Hepatocyte (in vitro differentiated cells): ENCODE measurements at regions not wholly inside any gene's neighbourhood (a gene's known extent, or its start where the extent isn't known, plus 50 kb on each side); places are given as distances from the start of the nearest gene placed in this dataset.

Experiments
- EZH2 ChIP-seq: fragments of 200-600 bp; sonication (generic); IDR thresholded peaks from 2 replicates; pipeline ENCODE4 v1.6.1; 2016; ENCODE audit warnings: antibody characterized with exemption, mild to moderate bottlenecking, borderline replicate concordance
- EZH2phosphoT487 ChIP-seq: fragments of 200-600 bp; sonication (generic); IDR thresholded peaks from one replicate; pipeline ENCODE4 v1.6.1; 2018; ENCODE audit warnings: antibody characterized with exemption, mild to moderate bottlenecking, low read depth, moderate library complexity; ENCODE audit not compliant: unreplicated experiment, severe bottlenecking
- TF ChIP-seq, protein P1 (sequence below): fragments of 200-600 bp; sonication (generic); IDR thresholded peaks from 2 replicates; pipeline ENCODE4 v1.5.1; 2016; ENCODE audit warnings: antibody characterized with exemption, mild to moderate bottlenecking; ENCODE audit not compliant: poor library complexity

DNA sequence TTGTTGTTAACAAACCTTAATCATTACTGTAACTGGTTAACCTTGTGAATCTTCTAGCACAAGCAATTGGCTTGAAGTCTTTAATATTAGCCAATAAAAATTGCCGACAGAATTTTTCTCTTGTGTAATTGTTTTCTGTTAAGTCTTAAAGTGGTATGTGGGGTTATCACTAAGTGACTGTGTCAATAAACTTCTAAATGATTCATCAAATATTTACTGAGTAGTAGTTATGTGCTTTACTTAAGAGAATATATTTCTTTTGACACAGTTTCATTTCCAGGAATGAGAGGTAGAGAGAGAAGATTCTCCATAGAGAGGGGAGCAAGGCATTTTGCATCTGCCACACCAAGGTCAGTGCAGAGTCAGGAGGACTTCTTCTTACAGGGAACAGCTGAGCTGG, 2361.6 kb upstream of the AGA start:
- TF ChIP-seq, protein P1, sequence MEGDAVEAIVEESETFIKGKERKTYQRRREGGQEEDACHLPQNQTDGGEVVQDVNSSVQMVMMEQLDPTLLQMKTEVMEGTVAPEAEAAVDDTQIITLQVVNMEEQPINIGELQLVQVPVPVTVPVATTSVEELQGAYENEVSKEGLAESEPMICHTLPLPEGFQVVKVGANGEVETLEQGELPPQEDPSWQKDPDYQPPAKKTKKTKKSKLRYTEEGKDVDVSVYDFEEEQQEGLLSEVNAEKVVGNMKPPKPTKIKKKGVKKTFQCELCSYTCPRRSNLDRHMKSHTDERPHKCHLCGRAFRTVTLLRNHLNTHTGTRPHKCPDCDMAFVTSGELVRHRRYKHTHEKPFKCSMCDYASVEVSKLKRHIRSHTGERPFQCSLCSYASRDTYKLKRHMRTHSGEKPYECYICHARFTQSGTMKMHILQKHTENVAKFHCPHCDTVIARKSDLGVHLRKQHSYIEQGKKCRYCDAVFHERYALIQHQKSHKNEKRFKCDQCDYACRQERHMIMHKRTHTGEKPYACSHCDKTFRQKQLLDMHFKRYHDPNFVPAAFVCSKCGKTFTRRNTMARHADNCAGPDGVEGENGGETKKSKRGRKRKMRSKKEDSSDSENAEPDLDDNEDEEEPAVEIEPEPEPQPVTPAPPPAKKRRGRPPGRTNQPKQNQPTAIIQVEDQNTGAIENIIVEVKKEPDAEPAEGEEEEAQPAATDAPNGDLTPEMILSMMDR, result no peak
- no peak for TF ChIP-seq EZH2phosphoT487
- no peak for TF ChIP-seq EZH2
